HG02798 (cell line): ENCODE measurements at regions not wholly inside any gene's neighbourhood (a gene's known extent, or its start where the extent isn't known, plus 50 kb on each side); places are given as distances from the start of the nearest gene placed in this dataset.
A peak's percentile ranks its signal among the peaks of the same experiment; 100 is the strongest.

ENCODE experiments used
- ATAC-seq: cut with Tn5 transposase; IDR thresholded peaks from one replicate; pipeline ENCODE4 v1.9.1; 2021; ENCODE audit warnings: mild to moderate bottlenecking; ENCODE audit not compliant: unreplicated experiment, poor library complexity

DNA sequence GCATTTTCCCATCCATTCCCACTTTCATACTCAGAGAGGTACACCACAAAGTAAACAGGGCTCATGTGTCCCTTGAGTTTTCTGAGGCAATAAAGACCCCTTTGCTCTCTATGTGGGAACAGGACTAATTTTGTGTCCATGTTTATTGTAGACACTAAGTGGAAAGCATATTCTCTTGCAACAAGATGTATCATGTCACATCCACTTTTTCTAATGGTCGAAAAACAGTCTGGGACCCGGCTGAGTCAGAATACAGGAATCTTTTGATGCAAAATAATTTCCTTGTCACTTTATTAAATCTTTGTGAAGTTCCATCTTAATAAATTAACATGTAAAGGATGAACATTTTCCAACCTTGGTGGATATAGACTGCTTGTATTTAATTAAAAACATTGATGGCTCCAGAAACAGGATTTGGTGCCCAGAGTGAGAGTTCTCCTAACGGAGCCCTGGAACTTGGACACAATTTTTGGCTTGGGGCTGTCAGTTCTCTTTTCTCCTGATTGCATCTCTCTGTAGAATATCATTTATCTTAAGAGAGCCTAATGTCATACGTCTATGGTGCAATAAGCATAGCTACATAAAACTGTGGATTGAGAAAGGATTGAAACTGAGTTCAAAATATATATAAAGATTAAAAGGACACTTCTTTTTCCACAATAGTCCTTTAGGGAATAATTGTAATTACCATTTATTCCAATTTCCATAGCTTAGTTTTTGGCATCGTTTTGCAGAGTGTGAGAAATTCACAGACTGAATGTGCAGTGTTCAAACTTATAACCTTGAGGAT, 1116.7 kb upstream of the SEMA6A start:
- no peak for ATAC-seq

DNA sequence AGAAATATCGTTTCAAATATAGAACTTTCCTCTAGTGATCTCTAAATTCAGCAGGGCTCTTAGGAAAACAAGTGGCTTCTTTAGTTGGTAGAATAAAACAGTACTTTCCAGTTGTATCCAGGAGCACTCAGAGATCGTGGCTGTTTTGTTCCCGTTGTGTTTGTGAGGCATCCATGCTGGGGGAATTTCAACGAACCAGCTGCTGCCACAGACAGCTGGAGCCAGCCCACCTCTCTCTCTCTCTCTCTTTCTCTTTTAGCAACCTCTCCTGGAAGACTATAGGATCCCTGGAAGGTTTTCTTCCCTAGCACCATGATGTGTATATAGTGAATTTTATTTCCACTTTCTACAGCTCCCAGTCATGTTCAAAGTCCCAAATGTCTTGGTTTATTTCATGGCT, 1116.0 kb upstream of the SEMA6A start:
- ATAC-seq: no peak

GRCh38 chr5:117686926-117687325, 1112.3 kb upstream of the SEMA6A start:
- ATAC-seq: no peak

GRCh38 chr5:117682416-117682815, 1107.8 kb upstream of the SEMA6A start:
- no peak for ATAC-seq

- peak; percentile 69 for ATAC-seq
Observed at GRCh38 chr5:117681431-117682254, 1107.0 kb upstream of the SEMA6A start.

- ATAC-seq: no peak
Observed at GRCh38 chr5:117680426-117680825, 1105.8 kb upstream of the SEMA6A start.

GRCh38 chr5:117679046-117679445, 1104.4 kb upstream of the SEMA6A start:
- no peak for ATAC-seq

GRCh38 chr5:117675646-117676045, 1101.0 kb upstream of the SEMA6A start:
- no peak for ATAC-seq

GRCh38 chr5:117671551-117671950, 1096.9 kb upstream of the SEMA6A start:
- ATAC-seq: no peak

DNA sequence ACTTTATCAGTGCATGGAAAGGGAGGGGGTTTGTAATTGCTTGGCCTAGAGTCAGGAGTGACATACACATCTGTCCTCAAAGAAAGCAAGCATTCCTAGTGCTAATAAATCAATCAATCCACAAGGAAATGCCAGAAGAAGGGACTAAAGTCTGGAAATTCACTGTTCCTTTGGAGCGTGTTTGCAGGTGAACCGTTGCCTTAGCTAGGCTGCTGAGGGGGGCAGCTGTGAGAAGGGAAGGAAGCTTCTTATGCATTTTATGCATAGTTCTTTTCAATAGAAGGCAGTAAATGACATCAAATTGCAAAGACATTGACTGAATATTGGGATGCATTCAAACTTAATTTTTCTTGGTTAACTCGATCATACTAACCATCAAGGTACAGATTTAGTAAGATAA, 1092.5 kb upstream of the SEMA6A start:
- no peak for ATAC-seq

DNA sequence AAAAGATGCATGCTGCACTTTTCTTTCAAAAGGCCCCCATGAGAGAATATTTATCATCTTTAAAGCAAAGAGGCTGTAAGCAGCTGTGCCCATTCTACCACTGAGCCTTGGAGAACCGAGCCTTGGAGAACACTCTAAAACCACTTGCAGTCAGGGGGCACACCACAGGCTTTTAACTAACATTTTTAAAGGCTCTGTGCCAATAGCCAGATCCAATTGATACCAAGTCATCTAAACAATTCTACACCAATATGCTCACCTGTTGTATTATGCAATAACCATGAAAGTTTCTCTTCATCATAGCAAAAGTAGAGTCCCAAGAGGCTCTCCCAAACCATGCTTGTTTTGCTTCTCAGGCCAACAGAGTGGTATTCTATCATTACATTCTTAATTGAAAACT, 1090.5 kb upstream of the SEMA6A start:
- no peak for ATAC-seq

DNA sequence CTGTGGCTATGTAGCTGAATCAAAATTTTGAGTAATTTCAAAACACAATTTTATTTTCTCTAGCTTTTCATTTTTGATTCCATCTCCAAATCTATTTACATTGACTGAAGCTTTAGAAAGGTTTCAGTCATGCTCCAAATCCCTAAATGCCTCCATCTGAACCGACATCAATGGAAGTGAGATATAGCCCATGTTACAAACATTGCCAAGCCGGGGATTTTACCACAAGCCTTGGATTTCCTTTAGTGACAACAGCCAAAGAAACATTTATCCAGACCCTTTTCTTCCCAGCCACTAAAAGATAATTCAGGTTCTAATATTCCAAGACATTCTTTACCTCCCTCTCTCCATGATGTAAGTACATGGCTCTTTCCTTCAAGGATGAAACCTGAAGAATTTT, 1087.7 kb upstream of the SEMA6A start:
- ATAC-seq: no peak

DNA sequence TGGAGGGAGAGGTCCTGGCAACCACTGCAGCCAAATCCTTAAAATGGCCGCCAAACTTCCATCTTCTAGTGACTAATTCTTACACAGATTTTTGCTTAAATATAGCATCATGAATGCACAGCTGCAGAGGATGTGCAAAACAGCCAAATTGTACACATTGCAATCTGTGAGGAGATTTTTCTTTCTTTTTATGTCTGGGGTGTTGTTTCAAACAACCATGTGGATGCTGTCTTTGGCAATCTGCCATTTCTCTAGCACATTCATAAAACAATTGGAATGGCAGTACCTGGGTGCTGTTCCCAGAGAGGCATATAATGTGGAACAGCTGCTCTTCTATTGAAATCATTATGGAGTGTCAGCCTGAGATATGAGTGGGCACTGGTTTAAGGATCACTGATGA, 1082.9 kb upstream of the SEMA6A start:
- no peak for ATAC-seq

GRCh38 chr5:117652958-117653280, 1078.3 kb upstream of the SEMA6A start:
- no peak for ATAC-seq

- ATAC-seq: no peak
Observed at GRCh38 chr5:117652036-117652957, 1077.7 kb upstream of the SEMA6A start.

DNA sequence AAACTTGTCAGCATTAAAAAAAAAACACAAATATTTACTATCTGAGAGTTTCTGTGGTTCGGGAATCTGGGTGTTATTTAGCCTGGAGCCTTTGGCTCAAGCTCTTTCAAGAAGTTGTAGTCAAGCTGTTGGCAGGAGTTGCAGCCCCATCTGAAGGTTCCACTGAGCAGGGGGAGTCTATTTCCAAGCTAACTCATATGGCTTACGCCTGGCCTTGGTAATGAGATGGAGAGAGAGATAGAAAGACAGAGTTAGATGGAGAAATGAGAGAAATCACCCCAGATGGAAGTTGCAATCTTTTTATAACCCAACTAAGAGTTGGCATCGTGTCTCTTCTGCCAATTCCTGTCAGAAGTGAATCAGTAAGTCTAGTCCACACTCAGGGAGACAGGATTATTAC, 1075.2 kb upstream of the SEMA6A start:
- ATAC-seq: no peak

GRCh38 chr5:117645400-117645799, 1070.8 kb upstream of the SEMA6A start:
- no peak for ATAC-seq

DNA sequence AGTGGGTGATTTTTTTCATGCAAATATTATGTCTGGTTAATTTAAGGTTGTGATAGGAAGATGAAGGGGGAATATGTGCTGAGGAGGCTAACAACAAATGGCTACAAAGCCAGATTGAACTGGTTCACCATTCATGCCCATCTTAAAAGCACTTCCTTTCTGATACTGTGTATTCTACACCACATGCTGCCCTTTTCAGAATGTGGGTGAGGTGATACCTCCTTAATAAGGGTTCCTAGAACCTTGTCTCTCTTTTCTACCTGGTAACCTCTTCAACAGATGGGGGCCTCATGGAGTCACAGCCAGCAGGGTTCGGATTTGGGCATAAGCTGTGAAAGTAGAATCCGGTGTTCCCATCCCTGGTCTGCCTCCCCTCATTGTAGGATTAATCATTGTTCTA, 1064.0 kb upstream of the SEMA6A start:
- ATAC-seq: no peak

- ATAC-seq: no peak
Observed at GRCh38 chr5:117633093-117633492, 1058.5 kb upstream of the SEMA6A start.

DNA sequence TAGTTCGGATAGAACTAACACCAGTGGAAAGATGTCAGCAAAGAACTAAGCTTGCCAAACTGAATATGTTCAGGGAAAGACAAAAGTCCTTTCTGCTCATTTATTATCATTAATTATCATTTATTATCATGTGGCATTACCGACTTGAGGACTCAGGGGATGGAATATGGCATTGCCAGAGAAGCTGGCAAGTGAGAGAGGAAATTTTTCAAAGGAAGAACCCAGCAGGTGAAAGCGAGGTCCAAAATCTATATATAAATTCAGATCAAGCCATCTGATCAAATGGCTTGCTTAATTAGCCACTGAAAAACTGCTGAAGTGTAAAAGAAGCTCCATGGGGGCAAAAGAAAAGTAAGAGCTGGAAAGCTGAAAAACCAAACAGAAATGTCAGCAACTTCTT, 1049.6 kb upstream of the SEMA6A start:
- ATAC-seq: no peak
